Peyer's patch (tissue), 4 donors: ENCODE measurements at regions not wholly inside any gene's neighbourhood (a gene's known extent, or its start where the extent isn't known, plus 50 kb on each side); places are given as distances from the start of the nearest gene placed in this dataset.

Experiments
- DNase-seq, 3 donors: peaks; one replicate each; pipeline ENCODE4 v3.0.0-alpha.2; 2017 to 2019
- H3K27ac ChIP-seq, 4 donors: fragments of 200-600 bp; sonication (generic); one replicate each; pipeline ENCODE4 v1.5.1; 2016 to 2019
- H3K27me3 ChIP-seq, 2 donors: fragments of 200-600 bp; sonication (generic); one replicate each; pipeline ENCODE4 v1.5.1; 2019
- H3K36me3 ChIP-seq, 3 donors: fragments of 200-600 bp; sonication (generic); one replicate each; pipeline ENCODE4 v1.5.1; 2016 to 2019
- H3K4me1 ChIP-seq, 4 donors: fragments of 200-600 bp; sonication (generic); one replicate each; pipeline ENCODE4 v1.5.1; 2016 to 2019
- H3K4me3 ChIP-seq, 4 donors: fragments of 200-600 bp; sonication (generic); 1 replicate in 3 of 4; 2 replicates in 1 of 4; pipeline ENCODE4 v1.5.1; 2016 to 2019; ENCODE audit warnings: mild to moderate bottlenecking in 1 of 4
- H3K9me3 ChIP-seq, 4 donors: fragments of 200-600 bp; sonication (generic); one replicate each; pipeline ENCODE4 v1.5.1; 2016 to 2019; ENCODE audit warnings: mild to moderate bottlenecking in 1 of 4
- CTCF ChIP-seq, 6 experiments: fragments of 450-650 bp in 4 of 6; fragments of 200-600 bp in 2 of 6; sonication (generic) in 1 of 6; IDR thresholded peaks; one replicate each; pipeline ENCODE4 v1.5.1; 2017 to 2019; ENCODE audit warnings: antibody characterized with exemption in 6 of 6, mild to moderate bottlenecking in 3 of 6, moderate library complexity in 1 of 6
- POLR2A ChIP-seq, 2 donors: fragments of 450-650 bp; IDR thresholded peaks; one replicate each; pipeline ENCODE4 v1.5.1; 2017; ENCODE audit warnings: antibody characterized with exemption in 2 of 2, mild to moderate bottlenecking in 2 of 2, moderate library complexity in 2 of 2

GRCh38 chr3:24591191-24591590, 96.5 kb upstream of the THRB start:
- Histone ChIP-seq H3K27ac (no peak overlapping the region), H3K36me3 (no peaks in the 10 kb centered on the region), H3K27me3 (no peaks in the 10 kb centered on the region), H3K9me3 (no peaks in the 10 kb centered on the region), H3K4me3 (no peak overlapping the region), H3K4me1 (peaks cover 0 to 14% (median 2%) of the 10 kb centered on the region in 4 donors)
- TF ChIP-seq CTCF (IDR thresholded peaks at IDR 0.05) = no peak
- TF ChIP-seq POLR2A (IDR thresholded peaks at IDR 0.05) = no peak
- DNase-seq = no peak

DNA sequence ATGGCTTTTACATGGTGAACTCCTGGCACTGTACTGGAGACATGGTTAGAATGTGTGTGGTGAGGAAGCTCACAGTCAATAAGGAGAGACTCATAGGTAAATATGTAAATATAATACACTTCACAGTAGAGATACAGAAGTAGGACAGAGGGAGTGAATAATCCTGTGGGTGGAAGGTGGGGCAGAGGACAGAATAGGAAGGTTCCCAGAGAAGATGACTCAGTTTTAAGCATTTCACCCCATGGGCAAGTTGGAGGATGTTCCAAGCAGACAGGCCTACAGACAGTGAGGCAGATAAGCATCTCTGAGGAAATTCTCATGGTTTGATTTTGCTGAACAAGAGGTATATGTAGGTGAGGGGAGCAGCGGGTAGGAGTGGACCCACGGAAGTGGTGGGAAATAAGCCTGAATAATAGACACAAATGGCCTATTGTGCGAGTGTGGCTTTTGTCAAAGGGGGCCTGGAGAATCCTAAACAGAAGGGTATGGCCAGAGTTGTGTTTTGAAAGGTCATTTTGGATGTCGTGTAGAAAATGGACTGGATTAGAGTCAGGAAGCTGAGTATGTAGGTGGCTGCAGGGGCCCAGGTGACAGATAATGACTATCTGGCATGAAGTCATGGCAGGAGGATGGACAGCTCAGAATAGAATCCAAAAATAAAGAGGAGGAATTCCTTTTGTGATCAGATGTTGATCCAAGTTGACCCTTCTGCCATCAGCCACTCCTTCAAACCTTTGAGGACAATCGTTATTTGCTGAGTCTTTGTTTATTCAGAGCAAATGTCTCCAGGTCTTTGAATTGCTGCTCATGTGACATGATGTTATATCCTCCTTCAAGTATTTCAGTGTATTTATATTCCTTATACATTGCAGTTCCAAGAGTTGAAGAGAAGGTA, 97.3 kb upstream of the THRB start:
- Histone ChIP-seq H3K4me3 (no peak overlapping the region), H3K27me3 (no peaks in the 10 kb centered on the region), H3K9me3 (no peaks in the 10 kb centered on the region), H3K27ac (no peak overlapping the region), H3K36me3 (no peaks in the 10 kb centered on the region), H3K4me1 (peaks cover 0 to 14% (median 2%) of the 10 kb centered on the region in 4 donors)
- DNase-seq = peak in 1 of 3 donors; percentile 57
- TF ChIP-seq POLR2A (IDR thresholded peaks at IDR 0.05) (no peak), CTCF (IDR thresholded peaks at IDR 0.05) (no peak)

GRCh38 chr3:24594161-24594560, 99.5 kb upstream of the THRB start:
- no peaks in the 10 kb centered on the region for H3K9me3 ChIP-seq
- H3K4me1 ChIP-seq = peaks cover 0 to 8% (median 2%) of the 10 kb centered on the region in 4 donors
- H3K27me3 ChIP-seq = no peaks in the 10 kb centered on the region
- no peak overlapping the region for H3K4me3 ChIP-seq
- TF ChIP-seq POLR2A (IDR thresholded peaks at IDR 0.05) (no peak), CTCF (IDR thresholded peaks at IDR 0.05) (no peak)
- DNase-seq = no peak
- no peaks in the 10 kb centered on the region for H3K36me3 ChIP-seq
- H3K27ac ChIP-seq = no peak overlapping the region

DNA sequence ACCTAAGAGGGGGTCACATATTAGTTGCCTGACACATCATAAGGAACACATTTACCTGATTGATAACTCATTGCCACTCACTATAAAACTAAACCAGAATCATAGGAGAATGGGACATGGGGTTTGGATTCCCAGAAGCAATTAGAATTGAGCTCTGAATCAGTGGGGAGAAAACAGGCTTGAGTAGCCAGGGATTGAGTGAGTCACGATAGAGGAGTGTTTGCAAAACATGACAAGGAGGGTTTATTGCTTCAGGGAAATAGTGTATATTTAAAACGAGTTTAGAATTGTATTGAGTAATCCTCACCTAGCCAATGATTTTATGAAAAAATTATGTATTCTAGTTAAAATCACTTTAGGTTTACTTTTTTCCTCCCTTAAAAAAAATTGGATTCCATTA, 101.1 kb upstream of the THRB start:
- H3K4me1 ChIP-seq = no peaks in the 10 kb centered on the region
- no peak overlapping the region for H3K27ac ChIP-seq
- no peak overlapping the region for H3K4me3 ChIP-seq
- no peak for DNase-seq
- no peaks in the 10 kb centered on the region for H3K27me3 ChIP-seq
- no peak for TF ChIP-seq POLR2A (IDR thresholded peaks at IDR 0.05)
- TF ChIP-seq CTCF (IDR thresholded peaks at IDR 0.05) = no peak
- H3K9me3 ChIP-seq = no peaks in the 10 kb centered on the region
- no peaks in the 10 kb centered on the region for H3K36me3 ChIP-seq

DNA sequence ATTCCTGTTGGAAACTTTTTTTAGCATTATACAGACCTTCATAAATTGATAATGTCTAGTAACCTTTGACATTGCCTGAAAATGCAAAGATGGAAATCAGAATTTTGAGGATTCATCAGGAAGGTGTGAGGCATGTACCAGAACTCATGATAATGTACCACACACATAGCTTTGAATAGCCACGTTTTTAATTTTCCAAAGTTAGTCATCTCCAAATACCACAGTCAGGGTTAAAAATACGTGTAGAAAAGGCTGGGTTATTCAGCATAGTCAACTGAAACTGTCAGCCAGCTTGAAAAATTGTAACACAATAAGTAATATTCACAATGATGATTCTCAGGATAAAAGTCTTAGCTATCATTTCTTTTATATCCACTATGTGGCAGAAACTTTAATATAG, 102.0 kb upstream of the THRB start:
- H3K9me3 ChIP-seq = no peaks in the 10 kb centered on the region
- no peaks in the 10 kb centered on the region for H3K4me1 ChIP-seq
- DNase-seq = no peak
- H3K27me3 ChIP-seq = no peaks in the 10 kb centered on the region
- H3K27ac ChIP-seq = no peak overlapping the region
- no peak overlapping the region for H3K4me3 ChIP-seq
- TF ChIP-seq POLR2A (IDR thresholded peaks at IDR 0.05) = no peak
- TF ChIP-seq CTCF (IDR thresholded peaks at IDR 0.05) = no peak
- H3K36me3 ChIP-seq = no peaks in the 10 kb centered on the region
